ENCODE measurements at regions not wholly inside any gene's neighbourhood (a gene's known extent, or its start where the extent isn't known, plus 50 kb on each side); places are given as distances from the start of the nearest gene placed in this dataset.

GRCh38 chr10:112040696-112041095 lies 142.9 kb downstream of the GPAM start:
- ChIA-PET CTCF (no interaction called here), POLR2A (no interaction called here)
- Histone ChIP-seq H3K36me3 (ENCODE audit: control insufficient read depth in 2 of 2, insufficient read depth in 1 of 2, low read length in 2 of 2) (no peaks in the 10 kb centered on the region), H3K4me1 (ENCODE audit: control insufficient read depth, insufficient read depth, low read length) (no peaks in the 10 kb centered on the region), H3K27ac (ENCODE audit: extremely low read depth, low read depth, low read length) (no peak overlapping the region), H3K4me3 (ENCODE audit: low read depth, low read length) (no peak overlapping the region), H3K9me3 (ENCODE audit: control insufficient read depth, insufficient read depth, low read depth, low read length) (no peaks in the 10 kb centered on the region)
- no peak for TF ChIP-seq SP7 (tag by site-specific recombination; IDR thresholded peaks at IDR 0.05)
- TF ChIP-seq IKZF3 (tag by site-specific recombination; IDR thresholded peaks at IDR 0.05): no peak
- TF ChIP-seq ZNF214 (tag by site-specific recombination; IDR thresholded peaks at IDR 0.05; ENCODE audit: borderline replicate concordance): no peak
- no peak for TF ChIP-seq PRDM10 (tag by site-specific recombination; IDR thresholded peaks at IDR 0.05)
- no peak for TF ChIP-seq ZNF48 (tag by site-specific recombination; IDR thresholded peaks at IDR 0.05)
- no peak for TF ChIP-seq ZBTB8A (tag by site-specific recombination; IDR thresholded peaks at IDR 0.05)
- no peak for TF ChIP-seq ZNF416 (tag by site-specific recombination; IDR thresholded peaks at IDR 0.05)
- no peak for TF ChIP-seq ELK4 (IDR thresholded peaks at IDR 0.05; ENCODE audit: borderline replicate concordance, low read depth, low read length)
- TF ChIP-seq HOXC10 (CRISPR knock-in tag; IDR thresholded peaks at IDR 0.05): no peak
- no peak for TF ChIP-seq ZFP37 (tag by site-specific recombination; IDR thresholded peaks at IDR 0.05)

GRCh38 chr10:112045938-112046337 lies 137.6 kb downstream of the GPAM start:
- no peaks in the 10 kb centered on the region for H3K36me3 ChIP-seq (ENCODE audit: control insufficient read depth in 2 of 2, insufficient read depth in 1 of 2, low read length in 2 of 2)
- H3K9me3 ChIP-seq (ENCODE audit: control insufficient read depth, insufficient read depth, low read depth, low read length): no peaks in the 10 kb centered on the region
- no peaks in the 10 kb centered on the region for H3K4me1 ChIP-seq (ENCODE audit: control insufficient read depth, insufficient read depth, low read length)
- CTCF ChIA-PET: interaction anchor here (1.2 kb wide), 1 partner anchor 70 kb away, joined by 6 read pairs; no protein-coding TSS in a partner anchor
- POLR2A ChIA-PET: no interaction called here
- H3K4me3 ChIP-seq (ENCODE audit: low read depth, low read length): no peak overlapping the region
- no peak for TF ChIP-seq ZFP41 (tag by site-specific recombination; IDR thresholded peaks at IDR 0.05; ENCODE audit: borderline replicate concordance)
- TF ChIP-seq BCL11B (tag by site-specific recombination; IDR thresholded peaks at IDR 0.05; ENCODE audit: low read depth): no peak
- TF ChIP-seq SP3 (tag by site-specific recombination; IDR thresholded peaks at IDR 0.05): no peak
- TF ChIP-seq ZNF2 (tag by site-specific recombination; IDR thresholded peaks at IDR 0.05): no peak
- TF ChIP-seq MZF1 (tag by site-specific recombination; IDR thresholded peaks at IDR 0.05; ENCODE audit: borderline replicate concordance): no peak
- no peak for TF ChIP-seq ZNF223 (tag by site-specific recombination; IDR thresholded peaks at IDR 0.05)
- TF ChIP-seq ZNF362 (tag by site-specific recombination; IDR thresholded peaks at IDR 0.05): no peak
- no peak for TF ChIP-seq ZNF175 (tag by site-specific recombination; IDR thresholded peaks at IDR 0.05)
- TF ChIP-seq ZFP69B (tag by site-specific recombination; IDR thresholded peaks at IDR 0.05): no peak
- TF ChIP-seq YY2 (tag by site-specific recombination; IDR thresholded peaks at IDR 0.05): no peak
- no peak overlapping the region for H3K27ac ChIP-seq (ENCODE audit: extremely low read depth, low read depth, low read length)

Data from HEK293 (cell line).